Lower leg skin (tissue), 4 donors: ENCODE measurements at regions not wholly inside any gene's neighbourhood (a gene's known extent, or its start where the extent isn't known, plus 50 kb on each side); places are given as distances from the start of the nearest gene placed in this dataset.

ENCODE experiments used
- DNase-seq, 2 donors: peaks; one replicate each; pipeline ENCODE4 v3.0.0-alpha.2; 2019; ENCODE audit warnings: low spot score in 2 of 2
- H3K4me3 ChIP-seq: fragments of 200-600 bp; sonication (generic); 2 replicates; pipeline ENCODE4 v1.5.1; 2017; ENCODE audit warnings: mild to moderate bottlenecking, low read depth; ENCODE audit not compliant: poor library complexity, severe bottlenecking
- POLR2A ChIP-seq, 2 donors: fragments of 450-650 bp; IDR thresholded peaks; one replicate each; pipeline ENCODE4 v1.6.1; 2016 to 2017; ENCODE audit warnings: antibody characterized with exemption in 2 of 2, mild to moderate bottlenecking in 1 of 2, moderate library complexity in 1 of 2
- whole genome bisulfite sequencing, 2 donors: methylation state at CpG; one replicate each; pipeline ENCODE4 v1.1.5; 2018; 5-methylcytosine and 5-hydroxymethylcytosine counted together
- intact Hi-C: fragments of 100-400 bp; cut with DNase I; formaldehyde crosslinking; loops from one replicate; pipeline ENCODE4 v1.15.0; 2023; ENCODE audit warnings: low total_unique reads
- TF ChIP-seq, protein P1 (sequence below), 3 donors: fragments of 450-650 bp; IDR thresholded peaks; one replicate each; pipeline ENCODE4 v1.5.1; 2016; ENCODE audit warnings: antibody characterized with exemption in 3 of 3, mild to moderate bottlenecking in 3 of 3, moderate library complexity in 2 of 3

DNA sequence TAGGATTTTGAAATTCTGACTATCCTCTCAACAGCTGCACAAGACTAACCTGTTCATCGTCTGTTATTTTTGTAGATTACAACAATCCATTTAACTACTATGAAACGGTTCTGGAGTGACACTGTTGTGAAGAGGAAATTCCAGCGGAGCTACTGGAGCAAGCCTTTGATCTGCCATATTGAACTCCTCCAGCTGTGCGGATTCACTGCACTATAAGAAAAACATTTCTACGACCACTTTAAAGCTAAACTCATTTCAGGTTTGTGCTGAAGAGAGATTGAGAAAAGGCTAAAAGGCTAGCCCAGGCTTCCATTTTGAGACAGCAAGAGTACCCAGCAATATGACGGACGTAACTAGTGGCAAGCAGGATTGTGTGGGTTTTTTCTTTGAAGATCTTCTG is 104.9 kb upstream of the ANKH start:
- no peak for TF ChIP-seq POLR2A (IDR thresholded peaks at IDR 0.05)
- TF ChIP-seq, protein P1, sequence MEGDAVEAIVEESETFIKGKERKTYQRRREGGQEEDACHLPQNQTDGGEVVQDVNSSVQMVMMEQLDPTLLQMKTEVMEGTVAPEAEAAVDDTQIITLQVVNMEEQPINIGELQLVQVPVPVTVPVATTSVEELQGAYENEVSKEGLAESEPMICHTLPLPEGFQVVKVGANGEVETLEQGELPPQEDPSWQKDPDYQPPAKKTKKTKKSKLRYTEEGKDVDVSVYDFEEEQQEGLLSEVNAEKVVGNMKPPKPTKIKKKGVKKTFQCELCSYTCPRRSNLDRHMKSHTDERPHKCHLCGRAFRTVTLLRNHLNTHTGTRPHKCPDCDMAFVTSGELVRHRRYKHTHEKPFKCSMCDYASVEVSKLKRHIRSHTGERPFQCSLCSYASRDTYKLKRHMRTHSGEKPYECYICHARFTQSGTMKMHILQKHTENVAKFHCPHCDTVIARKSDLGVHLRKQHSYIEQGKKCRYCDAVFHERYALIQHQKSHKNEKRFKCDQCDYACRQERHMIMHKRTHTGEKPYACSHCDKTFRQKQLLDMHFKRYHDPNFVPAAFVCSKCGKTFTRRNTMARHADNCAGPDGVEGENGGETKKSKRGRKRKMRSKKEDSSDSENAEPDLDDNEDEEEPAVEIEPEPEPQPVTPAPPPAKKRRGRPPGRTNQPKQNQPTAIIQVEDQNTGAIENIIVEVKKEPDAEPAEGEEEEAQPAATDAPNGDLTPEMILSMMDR (IDR thresholded peaks at IDR 0.05): no peak
- no peak overlapping the region for H3K4me3 ChIP-seq

DNA sequence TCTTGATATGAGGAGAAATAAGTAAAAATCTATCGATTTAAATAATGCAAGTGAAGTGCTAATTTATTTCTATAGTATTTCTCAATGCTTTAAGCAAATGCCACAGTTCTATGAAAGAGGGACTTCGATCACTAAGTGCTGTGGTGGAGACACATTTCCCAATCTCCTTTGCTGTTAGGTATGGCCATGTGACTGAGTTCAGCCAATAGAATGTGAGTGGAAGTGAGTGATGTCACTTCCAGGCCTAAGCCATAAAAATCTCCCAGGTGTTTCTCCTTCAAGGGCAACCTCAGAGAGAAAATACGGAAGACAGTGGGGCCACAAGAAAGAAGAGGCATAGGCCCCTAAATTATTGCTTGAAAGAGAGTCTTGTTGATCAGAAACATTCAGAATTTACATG is 100.3 kb upstream of the ANKH start:
- DNase-seq: no peak
- WGBS, 2 donors: 97 to 98% methylated on average over 3 of the region's 3 CpGs
- H3K4me3 ChIP-seq: no peak overlapping the region
- TF ChIP-seq POLR2A (IDR thresholded peaks at IDR 0.05): no peak
- TF ChIP-seq, protein P1 (IDR thresholded peaks at IDR 0.05): no peak
- intact Hi-C loops: no loop called here

More for the DNA sequence above, 104.9 kb upstream of the ANKH start:
- no peak for DNase-seq
- WGBS, 2 donors: 71 to 74% methylated on average over 7 of the region's 7 CpGs
- intact Hi-C loops: no loop called here

DNA sequence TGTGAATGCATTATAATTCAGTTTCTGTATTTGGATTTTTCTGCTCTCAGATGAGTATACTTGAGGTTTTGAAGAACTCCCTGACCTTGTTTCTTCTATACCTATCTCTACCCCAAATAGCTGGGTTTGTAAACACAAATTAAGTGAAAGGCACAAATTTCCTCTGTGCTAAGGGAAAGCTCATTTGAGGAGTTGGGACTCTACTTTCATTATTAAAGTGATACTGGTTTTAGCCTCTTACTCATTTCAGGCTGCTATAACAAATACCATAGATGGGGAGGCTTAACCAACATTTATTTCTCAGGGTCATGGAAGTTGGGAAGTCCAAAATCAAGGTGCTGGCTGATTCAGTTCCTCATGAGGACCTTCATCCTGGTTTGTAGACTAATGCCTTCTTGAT is 97.2 kb upstream of the ANKH start:
- H3K4me3 ChIP-seq: no peak overlapping the region
- no peak for TF ChIP-seq POLR2A (IDR thresholded peaks at IDR 0.05)
- TF ChIP-seq, protein P1 (IDR thresholded peaks at IDR 0.05): no peak
- no peak for DNase-seq
- intact Hi-C loops: no loop called here

DNA sequence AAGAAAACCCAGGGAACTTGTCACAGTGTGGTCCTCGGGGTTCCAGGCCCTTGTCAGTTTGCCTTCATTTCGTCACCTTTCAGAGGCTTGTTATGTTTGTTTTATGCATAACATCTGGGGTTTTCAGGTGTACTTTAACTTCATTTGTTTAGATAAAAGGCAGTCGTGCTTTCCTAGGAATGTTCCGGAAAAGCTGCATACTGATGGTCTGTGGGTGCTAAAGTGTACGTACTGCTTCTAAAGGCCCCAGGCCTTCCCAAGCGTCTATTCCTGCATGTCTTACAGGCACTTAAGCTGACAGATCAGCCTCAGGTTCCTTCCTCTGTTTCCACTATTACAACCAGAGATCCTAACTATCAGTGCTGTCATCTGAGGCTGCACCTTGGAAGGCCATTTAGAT is 95.6 kb upstream of the ANKH start:
- DNase-seq: no peak
- no peak overlapping the region for H3K4me3 ChIP-seq
- WGBS, 2 donors: 82 to 88% methylated on average over 6 of the region's 6 CpGs
- TF ChIP-seq, protein P1 (IDR thresholded peaks at IDR 0.05): no peak
- TF ChIP-seq POLR2A (IDR thresholded peaks at IDR 0.05): no peak
- intact Hi-C loops: no loop called here

DNA sequence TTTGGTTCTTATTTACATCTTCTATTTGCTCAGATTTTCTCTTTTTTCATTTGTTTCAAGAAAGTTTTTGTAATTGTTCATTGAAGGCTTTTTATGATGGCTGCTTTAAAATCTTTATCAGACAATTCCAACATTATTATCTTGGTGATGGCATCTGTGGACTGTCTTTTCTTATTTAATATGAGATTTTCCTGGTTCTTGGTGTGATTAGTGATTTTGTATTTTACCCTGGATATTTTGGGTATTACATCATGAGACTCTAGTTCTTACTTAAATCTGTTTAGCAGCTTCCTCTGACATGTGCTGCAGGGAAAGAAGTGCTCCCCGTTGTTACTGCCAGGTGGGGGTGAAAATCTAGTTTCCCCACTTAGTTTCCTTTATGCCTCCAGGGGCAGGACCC is 94.2 kb upstream of the ANKH start:
- DNase-seq: no peak
- no peak overlapping the region for H3K4me3 ChIP-seq
- 31 to 55% methylated on average over 1 of the region's 1 CpG for WGBS, 2 donors
- no peak for TF ChIP-seq POLR2A (IDR thresholded peaks at IDR 0.05)
- TF ChIP-seq, protein P1 (IDR thresholded peaks at IDR 0.05): no peak
- intact Hi-C loops: no loop called here

DNA sequence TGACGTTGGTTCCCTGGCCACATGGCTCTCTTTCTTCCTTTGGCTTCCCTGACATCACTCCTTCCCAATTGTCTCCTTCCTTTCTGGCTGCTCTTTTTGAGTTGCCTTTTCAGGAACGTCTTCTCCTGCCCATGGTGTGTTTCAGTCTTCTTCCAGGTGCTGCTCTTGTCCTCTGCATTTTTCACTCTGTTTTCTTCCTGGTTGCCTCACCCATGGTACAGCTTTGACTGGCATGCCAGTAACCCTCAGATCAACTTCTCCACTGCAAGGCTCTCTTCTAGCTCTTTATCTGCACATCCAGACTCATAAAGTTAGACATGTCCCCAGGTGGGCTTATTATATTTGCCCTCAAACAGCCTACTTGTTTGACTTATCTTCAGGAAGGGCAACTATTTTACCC is 91.0 kb upstream of the ANKH start:
- WGBS, 2 donors: 69% methylated on average over 2 of the region's 2 CpGs
- no peak overlapping the region for H3K4me3 ChIP-seq
- no peak for DNase-seq
- TF ChIP-seq, protein P1 (IDR thresholded peaks at IDR 0.05): no peak
- no peak for TF ChIP-seq POLR2A (IDR thresholded peaks at IDR 0.05)
- intact Hi-C loops: no loop called here
